HPDE6-E6E7 (cell line): ENCODE measurements at regions not wholly inside any gene's neighbourhood (a gene's known extent, or its start where the extent isn't known, plus 50 kb on each side); places are given as distances from the start of the nearest gene placed in this dataset.

Source experiments
- DNase-seq: peaks from one replicate; pipeline ENCODE4 v3.0.0; 2011; ENCODE audit warnings: missing footprints; ENCODE audit errors: extremely low spot score

DNA sequence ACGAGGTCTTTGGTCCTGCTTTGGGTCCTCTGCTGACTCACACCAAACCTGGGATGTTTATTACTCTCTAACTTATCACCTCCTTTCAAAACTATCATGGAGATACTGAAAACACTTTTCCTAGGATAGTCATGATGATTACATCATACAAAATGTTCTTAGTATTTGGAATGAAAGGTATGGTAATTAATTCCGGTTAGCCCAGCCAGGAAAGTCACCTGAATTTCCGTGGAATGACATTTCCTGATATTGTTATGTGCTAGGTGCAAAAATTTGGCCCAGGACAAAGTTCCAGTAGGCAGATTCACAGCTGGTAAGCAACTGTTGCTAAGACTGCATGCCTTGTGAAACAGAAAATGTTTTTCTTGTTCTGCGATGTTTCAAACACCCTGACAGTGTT is 203.4 kb downstream of the ZNF648 start:
- DNase-seq = no peak
